CD4-positive, alpha-beta T cell (primary cell): ENCODE measurements at regions not wholly inside any gene's neighbourhood (a gene's known extent, or its start where the extent isn't known, plus 50 kb on each side); places are given as distances from the start of the nearest gene placed in this dataset.

Source experiments
- ATAC-seq: fragments of 200-7000 bp; cut with Tn5 transposase; one replicate; pipeline ENCODE4 v1.10.0; 2022; ENCODE audit warnings: mild to moderate bottlenecking; ENCODE audit not compliant: poor library complexity
- CTCF ChIA-PET: fragments of 350-600 bp; sonication (Branson Sonifier 250); formaldehyde crosslinking; loops from one replicate; lab custom pipeline; 2021; ENCODE audit warnings: antibody characterized with exemption, inconsistent platforms; lab: Charles Lee
- POLR2A ChIA-PET: fragments of 350-600 bp; sonication (Branson Sonifier 250); formaldehyde crosslinking; loops from one replicate; lab custom pipeline; 2021; ENCODE audit warnings: antibody characterized with exemption, inconsistent platforms; lab: Charles Lee
- DNase-seq, 14 experiments: peaks; one replicate each; pipeline ENCODE4 v3.0.0-alpha.2; 2013 to 2020; ENCODE audit warnings: mixed read lengths in 2 of 14
- H3K27ac ChIP-seq, 2 donors: one replicate each; pipeline versions ENCODE4 v1.5.1 to v1.7.0; 2013; ENCODE audit warnings: low read length in 2 of 2, low read depth in 1 of 2, mild to moderate bottlenecking in 1 of 2
- H3K27me3 ChIP-seq, 2 experiments: 1 replicate in 1 of 2; 2 replicates in 1 of 2; pipeline versions ENCODE4 v1.6.1 to v1.7.0; 2013; ENCODE audit warnings: low read length in 2 of 2, control low read depth in 1 of 2, mild to moderate bottlenecking in 1 of 2, moderate library complexity in 1 of 2; ENCODE audit not compliant: insufficient read depth in 2 of 2, control insufficient read depth in 1 of 2
- H3K36me3 ChIP-seq: one replicate; pipeline ENCODE4 v1.6.1; 2013; ENCODE audit warnings: low read length, control low read depth; ENCODE audit not compliant: insufficient read depth
- H3K4me1 ChIP-seq: one replicate; pipeline ENCODE4 v1.6.1; 2013; ENCODE audit warnings: low read length, control low read depth; ENCODE audit not compliant: insufficient read depth
- H3K4me3 ChIP-seq: one replicate; pipeline ENCODE4 v1.5.1; 2013; ENCODE audit warnings: mild to moderate bottlenecking, low read length, moderate library complexity
- H3K9me3 ChIP-seq, 2 experiments: 1 replicate in 1 of 2; 2 replicates in 1 of 2; pipeline versions ENCODE4 v1.6.1 to v1.7.0; 2013; ENCODE audit warnings: low read length in 2 of 2, mild to moderate bottlenecking in 2 of 2, control low read depth in 1 of 2, moderate library complexity in 1 of 2; ENCODE audit not compliant: control insufficient read depth in 1 of 2, insufficient read depth in 1 of 2
- H3K27ac Mint-ChIP-seq: one replicate; pipeline ENCODE4 v1.8.0; 2020; ENCODE audit warnings: mixed read lengths
- H3K27me3 Mint-ChIP-seq: one replicate; pipeline ENCODE4 v1.8.0; 2021; ENCODE audit warnings: mixed read lengths
- H3K36me3 Mint-ChIP-seq: one replicate; pipeline ENCODE4 v1.8.0; 2021; ENCODE audit warnings: low read depth, mixed read lengths
- H3K4me1 Mint-ChIP-seq: one replicate; pipeline ENCODE4 v1.8.0; 2021; ENCODE audit warnings: low read depth, mixed read lengths
- H3K4me3 Mint-ChIP-seq: one replicate; pipeline ENCODE4 v1.8.0; 2020; ENCODE audit warnings: mild to moderate bottlenecking, mixed read lengths
- H3K9me3 Mint-ChIP-seq: one replicate; pipeline ENCODE4 v1.8.0; 2020; ENCODE audit warnings: mixed read lengths
- intact Hi-C, 2 experiments: fragments of 100-400 bp; cut with DNase I in 1 of 2; cut with micrococcal nuclease in 1 of 2; formaldehyde crosslinking; loops; one replicate each; pipeline versions ENCODE4 v1.15.1 to v1.9.0; 2023 to 2025; cut with DNase I, micrococcal nuclease
- TF ChIP-seq, protein P1 (sequence below): fragments of 200-600 bp; IDR thresholded peaks from one replicate; pipeline ENCODE4 v1.8.0; 2022; ENCODE audit warnings: antibody characterized with exemption, mild to moderate bottlenecking

DNA sequence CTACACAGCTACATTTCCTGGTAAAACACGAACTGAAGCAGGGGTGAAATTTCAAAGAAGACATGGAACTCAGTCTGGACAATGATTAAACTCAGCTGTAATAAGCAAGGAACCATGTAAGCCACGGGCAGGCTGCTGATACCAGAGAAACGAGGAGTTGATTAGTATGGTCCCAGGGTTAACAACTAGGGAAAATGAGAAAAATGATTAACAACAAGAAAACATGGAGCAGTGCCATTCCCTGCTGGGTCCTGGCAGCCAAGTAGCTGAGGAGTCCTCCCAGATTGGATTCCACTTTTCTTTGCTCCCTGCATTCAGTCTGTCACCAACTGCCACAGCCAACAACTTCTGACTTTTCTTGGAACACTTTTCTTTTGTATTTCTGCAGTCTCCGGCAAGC is 517.0 kb upstream of the KLHL29 start:
- no peaks in the 10 kb centered on the region for H3K4me1 ChIP-seq
- H3K4me3 Mint-ChIP-seq = no peak overlapping the region
- no peaks in the 10 kb centered on the region for H3K36me3 ChIP-seq
- TF ChIP-seq, protein P1, sequence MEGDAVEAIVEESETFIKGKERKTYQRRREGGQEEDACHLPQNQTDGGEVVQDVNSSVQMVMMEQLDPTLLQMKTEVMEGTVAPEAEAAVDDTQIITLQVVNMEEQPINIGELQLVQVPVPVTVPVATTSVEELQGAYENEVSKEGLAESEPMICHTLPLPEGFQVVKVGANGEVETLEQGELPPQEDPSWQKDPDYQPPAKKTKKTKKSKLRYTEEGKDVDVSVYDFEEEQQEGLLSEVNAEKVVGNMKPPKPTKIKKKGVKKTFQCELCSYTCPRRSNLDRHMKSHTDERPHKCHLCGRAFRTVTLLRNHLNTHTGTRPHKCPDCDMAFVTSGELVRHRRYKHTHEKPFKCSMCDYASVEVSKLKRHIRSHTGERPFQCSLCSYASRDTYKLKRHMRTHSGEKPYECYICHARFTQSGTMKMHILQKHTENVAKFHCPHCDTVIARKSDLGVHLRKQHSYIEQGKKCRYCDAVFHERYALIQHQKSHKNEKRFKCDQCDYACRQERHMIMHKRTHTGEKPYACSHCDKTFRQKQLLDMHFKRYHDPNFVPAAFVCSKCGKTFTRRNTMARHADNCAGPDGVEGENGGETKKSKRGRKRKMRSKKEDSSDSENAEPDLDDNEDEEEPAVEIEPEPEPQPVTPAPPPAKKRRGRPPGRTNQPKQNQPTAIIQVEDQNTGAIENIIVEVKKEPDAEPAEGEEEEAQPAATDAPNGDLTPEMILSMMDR = no peak
- H3K27me3 Mint-ChIP-seq = peaks cover 8% of the 10 kb centered on the region
- no peaks in the 10 kb centered on the region for H3K4me1 Mint-ChIP-seq
- H3K27ac Mint-ChIP-seq = no peak overlapping the region
- ATAC-seq (no peak), DNase-seq (no peak)
- H3K27me3 ChIP-seq = no peaks in the 10 kb centered on the region
- H3K9me3 ChIP-seq = no peaks in the 10 kb centered on the region
- no peaks in the 10 kb centered on the region for H3K36me3 Mint-ChIP-seq
- POLR2A ChIA-PET = no interaction called here
- H3K4me3 ChIP-seq = no peak overlapping the region
- no peak overlapping the region for H3K27ac ChIP-seq
- H3K9me3 Mint-ChIP-seq = no peaks in the 10 kb centered on the region
- CTCF ChIA-PET = no interaction called here
- intact Hi-C loops = no loop called here

DNA sequence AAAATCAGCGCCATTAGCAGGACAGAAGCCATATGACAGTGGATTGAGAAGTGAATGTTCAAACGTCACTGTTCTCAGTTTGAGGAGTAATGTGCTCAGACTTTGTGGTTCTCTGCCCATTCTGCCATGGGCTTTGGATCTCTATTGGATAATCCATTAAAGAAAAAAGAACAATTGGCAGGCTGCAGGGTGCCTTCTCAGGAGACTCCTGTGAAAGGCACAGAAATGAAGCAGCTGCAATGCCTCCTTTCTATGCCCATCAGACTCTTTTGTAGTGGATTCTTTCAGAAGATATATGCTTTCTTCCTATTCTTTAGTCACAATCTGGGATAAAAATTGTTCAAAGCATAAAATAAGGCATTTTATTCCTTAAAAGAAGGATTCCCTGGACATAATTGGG is 506.9 kb upstream of the KLHL29 start:
- intact Hi-C loops = no loop called here
- Histone ChIP-seq H3K27ac (no peak overlapping the region), H3K36me3 (no peaks in the 10 kb centered on the region), H3K4me1 (no peaks in the 10 kb centered on the region), H3K4me3 (no peak overlapping the region), H3K27me3 (no peaks in the 10 kb centered on the region), H3K9me3 (no peaks in the 10 kb centered on the region)
- H3K9me3 Mint-ChIP-seq = peaks cover 3% of the 10 kb centered on the region
- ChIA-PET CTCF (no interaction called here), POLR2A (no interaction called here)
- H3K27ac Mint-ChIP-seq = no peak overlapping the region
- no peaks in the 10 kb centered on the region for H3K27me3 Mint-ChIP-seq
- no peak overlapping the region for H3K4me3 Mint-ChIP-seq
- no peaks in the 10 kb centered on the region for H3K36me3 Mint-ChIP-seq
- TF ChIP-seq, protein P1 = no peak
- no peak for ATAC-seq
- no peak for DNase-seq
- H3K4me1 Mint-ChIP-seq = no peaks in the 10 kb centered on the region

DNA sequence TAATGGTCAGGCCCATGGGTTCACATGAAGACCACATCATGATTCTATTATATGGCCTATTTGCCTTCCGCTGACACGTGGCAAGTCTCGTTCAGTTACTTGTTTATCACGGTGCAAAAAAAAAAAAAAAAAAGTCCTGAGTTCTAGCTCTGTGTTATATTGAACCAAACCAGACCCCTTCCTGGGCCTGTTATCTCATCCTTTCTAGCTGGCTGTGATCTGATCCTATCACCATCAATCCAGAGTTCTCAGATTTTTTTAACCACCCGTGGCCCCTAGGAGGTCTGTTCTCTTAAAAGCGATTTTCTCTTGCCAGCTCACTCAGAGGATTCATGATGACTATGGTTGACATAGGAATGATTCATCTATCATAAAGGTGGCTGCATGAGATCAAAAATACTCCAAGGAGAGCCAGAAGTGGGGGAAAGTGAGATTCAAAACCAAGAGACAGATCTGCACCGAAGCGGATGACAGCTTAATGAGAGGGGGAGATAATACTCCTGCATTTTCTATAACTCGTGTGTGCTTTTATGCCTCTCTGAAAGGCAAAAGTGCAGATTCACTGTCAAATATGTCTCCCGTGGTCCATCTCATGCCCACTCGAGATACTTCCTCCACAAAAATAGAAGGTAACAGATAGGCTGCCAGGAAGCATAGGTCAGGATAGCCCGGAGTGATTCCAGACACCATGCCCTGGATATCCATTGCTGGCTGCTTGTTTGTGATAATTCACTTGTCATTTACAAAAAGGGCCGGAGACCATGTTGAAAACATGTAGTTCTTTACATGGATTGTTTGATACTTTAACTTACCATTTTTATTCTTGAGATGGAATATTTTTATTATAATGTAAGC is 505.7 kb upstream of the KLHL29 start:
- DNase-seq = no peak
- no peaks in the 10 kb centered on the region for H3K36me3 Mint-ChIP-seq
- POLR2A ChIA-PET = no interaction called here
- intact Hi-C loops = no loop called here
- Histone ChIP-seq H3K27me3 (no peaks in the 10 kb centered on the region), H3K4me1 (no peaks in the 10 kb centered on the region), H3K36me3 (no peaks in the 10 kb centered on the region), H3K9me3 (no peaks in the 10 kb centered on the region), H3K4me3 (no peak overlapping the region), H3K27ac (no peak overlapping the region)
- no peaks in the 10 kb centered on the region for H3K27me3 Mint-ChIP-seq
- H3K4me1 Mint-ChIP-seq = no peaks in the 10 kb centered on the region
- CTCF ChIA-PET = no interaction called here
- no peak for ATAC-seq
- TF ChIP-seq, protein P1 = no peak
- H3K4me3 Mint-ChIP-seq = no peak overlapping the region
- H3K9me3 Mint-ChIP-seq = peaks cover under 1% of the 10 kb centered on the region
- H3K27ac Mint-ChIP-seq = no peak overlapping the region
